HEK293 (cell line): ENCODE measurements at regions not wholly inside any gene's neighbourhood (a gene's known extent, or its start where the extent isn't known, plus 50 kb on each side); places are given as distances from the start of the nearest gene placed in this dataset.

ENCODE experiments used
- CTCF ChIA-PET: fragments of 350-600 bp; formaldehyde crosslinking; extraction: SDS; loops from one replicate; lab custom pipeline; 2021; ENCODE audit warnings: antibody characterized with exemption; lab: Yijun Ruan, JAX
- POLR2A ChIA-PET: fragments of 300-600 bp; formaldehyde crosslinking; extraction: SDS; loops from one replicate; lab custom pipeline; 2020; ENCODE audit warnings: antibody characterized with exemption, inconsistent platforms; lab: Yijun Ruan, JAX
- H3K27ac ChIP-seq: fragments of 200-500 bp; sonication (Bioruptor generic); 2 replicates; pipeline ENCODE4 v1.5.1; 2014; ENCODE audit warnings: low read depth, low read length, control low read depth, inconsistent platforms; ENCODE audit errors: extremely low read depth
- H3K36me3 ChIP-seq, 2 experiments: fragments of 200-500 bp in 1 of 2; sonication (Bioruptor generic) in 1 of 2; 1 replicate in 1 of 2; 2 replicates in 1 of 2; pipeline ENCODE4 v1.5.1; 2014 to 2017; ENCODE audit warnings: inconsistent platforms in 2 of 2, low read length in 2 of 2; ENCODE audit not compliant: control insufficient read depth in 2 of 2, insufficient read depth in 1 of 2
- H3K4me1 ChIP-seq: fragments of 200-500 bp; sonication (Bioruptor generic); 2 replicates; pipeline ENCODE4 v1.5.1; 2014; ENCODE audit warnings: mild to moderate bottlenecking, low read length, inconsistent platforms; ENCODE audit not compliant: control insufficient read depth, insufficient read depth
- H3K4me3 ChIP-seq: 2 replicates; pipeline ENCODE4 v1.5.1; 2011; ENCODE audit warnings: low read depth, mild to moderate bottlenecking, control low read depth, low read length, moderate library complexity
- H3K9me3 ChIP-seq: fragments of 200-500 bp; sonication (Bioruptor generic); 2 replicates; pipeline ENCODE4 v1.5.1; 2014; ENCODE audit warnings: low read depth, low read length, inconsistent platforms; ENCODE audit not compliant: control insufficient read depth, insufficient read depth
- ATF2 ChIP-seq: fragments of 450-650 bp; formaldehyde crosslinking; IDR thresholded peaks from 2 replicates; pipeline ENCODE4 v1.5.1; 2016; ENCODE audit warnings: missing biosample characterization, missing genetic modification characterization, low read depth
- GLIS1 ChIP-seq: fragments of 450-650 bp; formaldehyde crosslinking; IDR thresholded peaks from 2 replicates; pipeline ENCODE4 v1.5.1; 2016; ENCODE audit warnings: missing biosample characterization, missing genetic modification characterization
- KLF8 ChIP-seq: fragments of 450-650 bp; formaldehyde crosslinking; IDR thresholded peaks from 2 replicates; pipeline ENCODE4 v1.5.1; 2016; ENCODE audit warnings: missing biosample characterization, missing genetic modification characterization
- OSR2 ChIP-seq: fragments of 450-650 bp; formaldehyde crosslinking; IDR thresholded peaks from 2 replicates; pipeline ENCODE4 v1.5.1; 2016; ENCODE audit warnings: missing biosample characterization, missing genetic modification characterization
- SALL2 ChIP-seq: fragments of 450-650 bp; formaldehyde crosslinking; IDR thresholded peaks from 2 replicates; pipeline ENCODE4 v1.5.0; 2017; ENCODE audit warnings: missing biosample characterization, mild to moderate bottlenecking, missing genetic modification characterization, borderline replicate concordance
- ZBTB48 ChIP-seq: fragments of 450-650 bp; formaldehyde crosslinking; IDR thresholded peaks from 2 replicates; pipeline ENCODE4 v1.5.1; 2016; ENCODE audit warnings: missing biosample characterization, missing genetic modification characterization
- ZEB2 ChIP-seq: fragments of 450-650 bp; formaldehyde crosslinking; IDR thresholded peaks from 2 replicates; pipeline ENCODE4 v1.5.1; 2016; ENCODE audit warnings: missing biosample characterization, missing genetic modification characterization
- ZNF133 ChIP-seq: fragments of 450-650 bp; formaldehyde crosslinking; IDR thresholded peaks from 2 replicates; pipeline ENCODE4 v1.5.1; 2016; ENCODE audit warnings: missing biosample characterization, missing genetic modification characterization
- ZNF202 ChIP-seq: fragments of 450-650 bp; formaldehyde crosslinking; IDR thresholded peaks from 2 replicates; pipeline ENCODE4 v1.5.1; 2016; ENCODE audit warnings: missing biosample characterization, missing genetic modification characterization, borderline replicate concordance
- ZNF274 ChIP-seq, 2 experiments: fragments of 200-500 bp in 1 of 2; fragments of 450-650 bp in 1 of 2; sonication (Bioruptor generic) in 1 of 2; formaldehyde crosslinking in 1 of 2; IDR thresholded peaks; 2 replicates each; pipeline versions ENCODE4 v1.5.1 to v1.6.1; 2014 to 2016; ENCODE audit warnings: borderline replicate concordance in 1 of 2, inconsistent platforms in 1 of 2, low read length in 1 of 2, missing biosample characterization in 1 of 2, missing genetic modification characterization in 1 of 2
- ZNF366 ChIP-seq: fragments of 450-650 bp; formaldehyde crosslinking; conservative IDR thresholded peaks from 2 replicates; pipeline ENCODE4 v1.5.1; 2016; ENCODE audit warnings: missing biosample characterization, missing genetic modification characterization
- ZNF37A ChIP-seq: fragments of 450-650 bp; IDR thresholded peaks from 2 replicates; pipeline ENCODE4 v1.5.1; 2018; ENCODE audit warnings: missing biosample characterization, missing genetic modification characterization
- ZNF501 ChIP-seq: fragments of 450-650 bp; formaldehyde crosslinking; IDR thresholded peaks from 2 replicates; pipeline ENCODE4 v1.5.1; 2016; ENCODE audit warnings: missing biosample characterization, missing genetic modification characterization
- ZNF560 ChIP-seq: fragments of 450-650 bp; formaldehyde crosslinking; IDR thresholded peaks from 2 replicates; pipeline ENCODE4 v1.5.1; 2017; ENCODE audit warnings: missing biosample characterization, missing genetic modification characterization, borderline replicate concordance
- ZNF654 ChIP-seq: fragments of 450-650 bp; formaldehyde crosslinking; IDR thresholded peaks from 2 replicates; pipeline ENCODE4 v1.5.1; 2016; ENCODE audit warnings: low read depth, missing biosample characterization, missing genetic modification characterization
- ZNF660 ChIP-seq: fragments of 450-650 bp; IDR thresholded peaks from 2 replicates; pipeline ENCODE4 v1.5.1; 2018; ENCODE audit warnings: missing biosample characterization, mild to moderate bottlenecking, missing genetic modification characterization
- TF ChIP-seq, protein P1 (sequence below): fragments of 450-650 bp; formaldehyde crosslinking; IDR thresholded peaks from 2 replicates; pipeline ENCODE4 v1.5.1; 2016; ENCODE audit warnings: missing biosample characterization, missing genetic modification characterization

GRCh38 chr7:142400042-142400533 lies 142.2 kb upstream of the PRSS58 start:
- TF ChIP-seq SALL2 (tag by site-specific recombination), result no peak
- no peak for TF ChIP-seq ZNF202
- no peak for TF ChIP-seq ZNF501
- no peak for TF ChIP-seq ZEB2 (tag by site-specific recombination)
- TF ChIP-seq, protein P1, sequence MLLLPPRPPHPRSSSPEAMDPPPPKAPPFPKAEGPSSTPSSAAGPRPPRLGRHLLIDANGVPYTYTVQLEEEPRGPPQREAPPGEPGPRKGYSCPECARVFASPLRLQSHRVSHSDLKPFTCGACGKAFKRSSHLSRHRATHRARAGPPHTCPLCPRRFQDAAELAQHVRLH (tag by site-specific recombination), result no peak
- TF ChIP-seq OSR2 (tag by site-specific recombination), result no peak
- no peak for TF ChIP-seq ZNF37A (tag by site-specific recombination)
- TF ChIP-seq ATF2 (tag by site-specific recombination), result no peak
- no peak for TF ChIP-seq ZNF274 (IDR thresholded peaks at IDR 0.05; ENCODE audit: low read length)
- TF ChIP-seq ZNF274 (tag by site-specific recombination; IDR thresholded peaks at IDR 0.05; ENCODE audit: borderline replicate concordance), result no peak
- TF ChIP-seq ZNF660, result no peak
- TF ChIP-seq ZBTB48 (tag by site-specific recombination), result no peak
- CTCF ChIA-PET, result interaction anchor here (0.8 kb wide), 3 partner anchors 14 to 60 kb away, joined by 3 read pairs; no protein-coding TSS in a partner anchor
- no peak overlapping the region for H3K27ac ChIP-seq
- POLR2A ChIA-PET, result no interaction called here
- no peak overlapping the region for H3K4me3 ChIP-seq
- no peaks in the 10 kb centered on the region for H3K4me1 ChIP-seq
- no peaks in the 10 kb centered on the region for H3K9me3 ChIP-seq
- no peaks in the 10 kb centered on the region for H3K36me3 ChIP-seq

GRCh38 chr7:142391191-142391992 lies 133.5 kb upstream of the PRSS58 start:
- Histone ChIP-seq H3K4me1 (no peaks in the 10 kb centered on the region), H3K27ac (no peak overlapping the region), H3K4me3 (no peak overlapping the region), H3K36me3 (no peaks in the 10 kb centered on the region)
- CTCF ChIA-PET, result interaction anchor here (0.6 to 2.6 kb wide), 10 partner anchors 13 to 392 kb away, joined by 3 to 9 read pairs (median 4); no protein-coding TSS in a partner anchor
- POLR2A ChIA-PET, result no interaction called here
- TF ChIP-seq ZNF654, result peak; percentile 43
- no peak for TF ChIP-seq KLF8 (tag by site-specific recombination)
- TF ChIP-seq, all 188 proteins: peak for 1
- H3K9me3 ChIP-seq, result no peaks in the 10 kb centered on the region

GRCh38 chr7:142389544-142389943 lies 131.7 kb upstream of the PRSS58 start:
- TF ChIP-seq GLIS1 (no peak), ZNF366 (tag by site-specific recombination) (no peak), ZNF560 (tag by site-specific recombination) (no peak), ZNF133 (tag by site-specific recombination) (no peak)
- Histone ChIP-seq H3K4me1 (no peaks in the 10 kb centered on the region), H3K4me3 (no peak overlapping the region), H3K9me3 (no peaks in the 10 kb centered on the region), H3K27ac (no peak overlapping the region), H3K36me3 (no peaks in the 10 kb centered on the region)
- ChIA-PET CTCF (interaction anchor here (0.7 to 2.6 kb wide), 5 partner anchors 50 to 149 kb away, joined by 3 to 9 read pairs (median 3); no protein-coding TSS in a partner anchor), POLR2A (no interaction called here)
